ENCODE measurements at regions not wholly inside any gene's neighbourhood (a gene's known extent, or its start where the extent isn't known, plus 50 kb on each side); places are given as distances from the start of the nearest gene placed in this dataset.
"Not testable (repeated sequence)": the region's sequence is repeated elsewhere in the genome, so short reads cannot be mapped to it uniquely, and the experiment has no call there.

- Mint-ChIP-seq H3K27me3 (ENCODE audit: low read depth) (peaks cover 7% of the 10 kb centered on the region), H3K4me1 (ENCODE audit: low read depth) (no peaks in the 10 kb centered on the region), H3K9me3 (no peaks in the 10 kb centered on the region), H3K4me3 (no peak overlapping the region), H3K27ac (no peak overlapping the region), H3K36me3 (ENCODE audit: low read depth) (no peaks in the 10 kb centered on the region)
Observed at GRCh38 chr21:32908534-32908933, 117.2 kb upstream of the OLIG2 start.

- H3K27me3 Mint-ChIP-seq (ENCODE audit: low read depth), result peaks cover 7% of the 10 kb centered on the region
- no peaks in the 10 kb centered on the region for H3K36me3 Mint-ChIP-seq (ENCODE audit: low read depth)
Observed at GRCh38 chr21:32909393-32909792, 116.3 kb upstream of the OLIG2 start.

GRCh38 chr21:32914424-32915039 lies 111.2 kb upstream of the OLIG2 start:
- peaks cover 7% of the 10 kb centered on the region for H3K27me3 Mint-ChIP-seq (ENCODE audit: low read depth)
- no peaks in the 10 kb centered on the region for H3K36me3 Mint-ChIP-seq (ENCODE audit: low read depth)
- no peaks in the 10 kb centered on the region for H3K9me3 Mint-ChIP-seq
- H3K27ac Mint-ChIP-seq, result no peak overlapping the region
- H3K4me1 Mint-ChIP-seq (ENCODE audit: low read depth), result peaks cover 11% of the 10 kb centered on the region
- no peak overlapping the region for H3K4me3 Mint-ChIP-seq

More at GRCh38 chr21:32909393-32909792, 116.3 kb upstream of the OLIG2 start:
- Mint-ChIP-seq H3K9me3 (no peaks in the 10 kb centered on the region), H3K27ac (no peak overlapping the region), H3K4me3 (no peak overlapping the region), H3K4me1 (ENCODE audit: low read depth) (no peaks in the 10 kb centered on the region)

GRCh38 chr21:32915099-32915498 lies 110.6 kb upstream of the OLIG2 start:
- no peaks in the 10 kb centered on the region for H3K36me3 Mint-ChIP-seq (ENCODE audit: low read depth)
- H3K4me1 Mint-ChIP-seq (ENCODE audit: low read depth), result peaks cover 11% of the 10 kb centered on the region
- H3K27me3 Mint-ChIP-seq (ENCODE audit: low read depth), result peaks cover 7% of the 10 kb centered on the region
- no peak overlapping the region for H3K4me3 Mint-ChIP-seq
- H3K27ac Mint-ChIP-seq, result no peak overlapping the region
- H3K9me3 Mint-ChIP-seq, result no peaks in the 10 kb centered on the region

- H3K4me1 Mint-ChIP-seq (ENCODE audit: low read depth), result peaks cover 11% of the 10 kb centered on the region
- no peaks in the 10 kb centered on the region for H3K36me3 Mint-ChIP-seq (ENCODE audit: low read depth)
- no peak overlapping the region for H3K4me3 Mint-ChIP-seq
- no peaks in the 10 kb centered on the region for H3K9me3 Mint-ChIP-seq
- no peak overlapping the region for H3K27ac Mint-ChIP-seq
- peaks cover 7% of the 10 kb centered on the region for H3K27me3 Mint-ChIP-seq (ENCODE audit: low read depth)
Observed at GRCh38 chr21:32916088-32916487, 109.6 kb upstream of the OLIG2 start.

GRCh38 chr21:32916522-32917099 lies 109.1 kb upstream of the OLIG2 start:
- H3K4me3 Mint-ChIP-seq, result no peak overlapping the region
- no peaks in the 10 kb centered on the region for H3K36me3 Mint-ChIP-seq (ENCODE audit: low read depth)
- H3K9me3 Mint-ChIP-seq, result no peaks in the 10 kb centered on the region
- H3K27ac Mint-ChIP-seq, result no peak overlapping the region
- H3K27me3 Mint-ChIP-seq (ENCODE audit: low read depth), result peaks cover 4% of the 10 kb centered on the region
- H3K4me1 Mint-ChIP-seq (ENCODE audit: low read depth), result peaks cover 11% of the 10 kb centered on the region

GRCh38 chr21:32917362-32918135 lies 108.2 kb upstream of the OLIG2 start:
- Mint-ChIP-seq H3K4me3 (no peak overlapping the region), H3K4me1 (ENCODE audit: low read depth) (peaks cover 11% of the 10 kb centered on the region), H3K9me3 (peaks cover 5% of the 10 kb centered on the region), H3K27me3 (ENCODE audit: low read depth) (no peaks in the 10 kb centered on the region), H3K36me3 (ENCODE audit: low read depth) (no peaks in the 10 kb centered on the region), H3K27ac (no peak overlapping the region)

GRCh38 chr21:32918478-32919120 lies 107.1 kb upstream of the OLIG2 start:
- no peak overlapping the region for H3K27ac Mint-ChIP-seq
- H3K4me3 Mint-ChIP-seq, result no peak overlapping the region
- no peaks in the 10 kb centered on the region for H3K36me3 Mint-ChIP-seq (ENCODE audit: low read depth)
- H3K27me3 Mint-ChIP-seq (ENCODE audit: low read depth), result no peaks in the 10 kb centered on the region
- H3K4me1 Mint-ChIP-seq (ENCODE audit: low read depth), result peaks cover 11% of the 10 kb centered on the region
- peaks cover 5% of the 10 kb centered on the region for H3K9me3 Mint-ChIP-seq

GRCh38 chr21:32920474-32920873 lies 105.3 kb upstream of the OLIG2 start:
- Mint-ChIP-seq H3K27me3 (ENCODE audit: low read depth) (peaks cover 11% of the 10 kb centered on the region), H3K4me3 (no peak overlapping the region), H3K9me3 (peaks cover 16% of the 10 kb centered on the region), H3K27ac (no peak overlapping the region), H3K36me3 (ENCODE audit: low read depth) (no peaks in the 10 kb centered on the region), H3K4me1 (ENCODE audit: low read depth) (peaks cover 3% of the 10 kb centered on the region)

- no peaks in the 10 kb centered on the region for H3K4me1 Mint-ChIP-seq (ENCODE audit: low read depth)
- peaks cover 11% of the 10 kb centered on the region for H3K27me3 Mint-ChIP-seq (ENCODE audit: low read depth)
- H3K9me3 Mint-ChIP-seq, result peaks cover 23% of the 10 kb centered on the region
- H3K27ac Mint-ChIP-seq, result no peak overlapping the region
- peaks cover 2% of the 10 kb centered on the region for H3K36me3 Mint-ChIP-seq (ENCODE audit: low read depth)
- H3K4me3 Mint-ChIP-seq, result no peak overlapping the region
Observed at GRCh38 chr21:32921632-32922230, 104.0 kb upstream of the OLIG2 start.

GRCh38 chr21:32925098-32925497 lies 100.6 kb upstream of the OLIG2 start:
- Mint-ChIP-seq H3K36me3 (ENCODE audit: low read depth) (peaks cover 2% of the 10 kb centered on the region), H3K9me3 (peaks cover 32% of the 10 kb centered on the region), H3K27me3 (ENCODE audit: low read depth) (peaks cover 15% of the 10 kb centered on the region), H3K4me1 (ENCODE audit: low read depth) (peaks cover 4% of the 10 kb centered on the region), H3K4me3 (no peak overlapping the region), H3K27ac (no peak overlapping the region)

GRCh38 chr21:32929633-32930038 lies 96.1 kb upstream of the OLIG2 start:
- Mint-ChIP-seq H3K4me3 (no peak overlapping the region), H3K27me3 (ENCODE audit: low read depth) (peaks cover 12% of the 10 kb centered on the region), H3K9me3 (peaks cover 24% of the 10 kb centered on the region), H3K27ac (no peak overlapping the region), H3K36me3 (ENCODE audit: low read depth) (peaks cover 5% of the 10 kb centered on the region), H3K4me1 (ENCODE audit: low read depth) (peaks cover 16% of the 10 kb centered on the region)

GRCh38 chr21:32930673-32931072 lies 95.1 kb upstream of the OLIG2 start:
- Mint-ChIP-seq H3K27me3 (ENCODE audit: low read depth) (peaks cover 9% of the 10 kb centered on the region), H3K27ac (no peak overlapping the region), H3K36me3 (ENCODE audit: low read depth) (peaks cover 5% of the 10 kb centered on the region), H3K4me1 (ENCODE audit: low read depth) (peaks cover 16% of the 10 kb centered on the region), H3K4me3 (no peak overlapping the region), H3K9me3 (peaks cover 16% of the 10 kb centered on the region)

- H3K4me3 Mint-ChIP-seq; H3K27ac Mint-ChIP-seq; H3K9me3 Mint-ChIP-seq; H3K36me3 Mint-ChIP-seq (ENCODE audit: low read depth): not testable (repeated sequence)
- Mint-ChIP-seq H3K27me3 (ENCODE audit: low read depth) (peaks cover 23% of the 10 kb centered on the region), H3K4me1 (ENCODE audit: low read depth) (peaks cover 16% of the 10 kb centered on the region)
Observed at GRCh38 chr21:32934068-32934467, 91.7 kb upstream of the OLIG2 start.

Measured in T-helper 1 cell treated with Interleukin-12 subunit alpha and Interleukin-12 subunit beta and Interleukin-4 antibody, amounts not matched to agents 30 μg/mL and 1 μg/mL, for 36 hours (primary cell).